HepG2 (cell line): ENCODE measurements at regions not wholly inside any gene's neighbourhood (a gene's known extent, or its start where the extent isn't known, plus 50 kb on each side); places are given as distances from the start of the nearest gene placed in this dataset.

ENCODE experiments used
- ATAC-seq: fragments of 200-7000 bp; cut with Tn5 transposase; 3 replicates; pipeline ENCODE4 v1.9.1; 2020; ENCODE audit warnings: mild to moderate bottlenecking, moderate library complexity
- BruUV-seq: library from RNA; stranded (reverse); fragments of 400-500 nt; replicated peaks from 2 replicates; lab custom pipeline; 2021; lab: Mats Ljungman, UMichigan
- CTCF ChIA-PET: fragments of 300-600 bp; formaldehyde crosslinking; extraction: SDS; loops from one replicate; lab custom pipeline; 2021; ENCODE audit warnings: low total read pairs, inconsistent platforms, low intra/inter-chr PET ratio; lab: Yijun Ruan, JAX
- POLR2A ChIA-PET: fragments of 350-600 bp; sonication (Branson Sonifier 250); formaldehyde crosslinking; loops from one replicate; lab custom pipeline; 2020; ENCODE audit warnings: antibody characterized with exemption, inconsistent platforms; lab: Yijun Ruan, JAX
- DNase-seq: peaks from one replicate; pipeline ENCODE4 v3.0.0-alpha.2; 2015; ENCODE audit warnings: low spot score
- FAIRE-seq: peaks from 3 replicates; lab custom pipeline; 2011; peaks lifted over from hg19 to GRCh38; lab: Jason Lieb, UNC
- H2AFZ ChIP-seq: one replicate; pipeline ENCODE4 v1.6.1; 2011; ENCODE audit warnings: low read length, inconsistent platforms
- H3K27ac ChIP-seq: fragments of 300-600 bp; 3 replicates; pipeline ENCODE4 v1.8.0; 2011; ENCODE audit warnings: mixed run types, mild to moderate bottlenecking, mixed read lengths, low read length, inconsistent platforms; ENCODE audit not compliant: insufficient read depth; ENCODE audit errors: extremely low read length
- H3K27me3 ChIP-seq, 2 experiments: fragments of 200-600 bp in 1 of 2; 2 replicates in 1 of 2; 3 replicates in 1 of 2; pipeline versions ENCODE4 v1.6.0 to v1.8.0; 2011; ENCODE audit warnings: low read length in 2 of 2, mild to moderate bottlenecking in 2 of 2, moderate library complexity in 2 of 2, inconsistent platforms in 1 of 2; ENCODE audit not compliant: insufficient read depth in 2 of 2, control insufficient read depth in 1 of 2
- H3K36me3 ChIP-seq, 2 experiments: fragments of 200-600 bp in 1 of 2; replicated peaks in 1 of 2; 2 replicates in 1 of 2; 3 replicates in 1 of 2; pipeline versions ENCODE4 v1.5.1 to v1.8.0; 2011; ENCODE audit warnings: low read length in 2 of 2, inconsistent platforms in 1 of 2; ENCODE audit not compliant: insufficient read depth in 2 of 2, control insufficient read depth in 1 of 2
- H3K4me1 ChIP-seq: 2 replicates; pipeline ENCODE4 v1.5.1; 2012; ENCODE audit warnings: low read length, inconsistent platforms; ENCODE audit not compliant: insufficient read depth
- H3K4me2 ChIP-seq: 2 replicates; pipeline ENCODE4 v1.6.0; 2011; ENCODE audit warnings: low read depth, low read length, inconsistent platforms
- H3K4me3 ChIP-seq, 3 experiments: fragments of 200-600 bp in 1 of 3; sonication (generic), shearing (Covaris generic) in 1 of 3; replicated peaks in 1 of 3; 2 replicates each; pipeline ENCODE4 v1.5.1; 2011 to 2016; ENCODE audit warnings: low read length in 3 of 3, inconsistent platforms in 2 of 3, low read depth in 2 of 3, mild to moderate bottlenecking in 2 of 3, control low read depth in 1 of 3, mixed read lengths in 1 of 3; ENCODE audit not compliant: insufficient read depth in 1 of 3
- H3K79me2 ChIP-seq: one replicate; pipeline ENCODE4 v1.6.1; 2011; ENCODE audit warnings: low read length, inconsistent platforms; ENCODE audit not compliant: insufficient read depth
- H3K9ac ChIP-seq: 2 replicates; pipeline ENCODE4 v1.6.0; 2011; ENCODE audit warnings: mild to moderate bottlenecking, low read depth, low read length, inconsistent platforms; ENCODE audit not compliant: insufficient read depth
- H3K9me3 ChIP-seq: 2 replicates; pipeline ENCODE4 v1.5.1; 2012; ENCODE audit warnings: mild to moderate bottlenecking, low read length
- H4K20me1 ChIP-seq: 2 replicates; pipeline ENCODE4 v1.6.0; 2011; ENCODE audit warnings: inconsistent platforms, mild to moderate bottlenecking, low read length, moderate library complexity; ENCODE audit not compliant: insufficient read depth
- HIC2 ChIP-seq: sonication (generic); formaldehyde crosslinking; IDR thresholded peaks from 2 replicates; pipeline ENCODE4 v1.9.0; 2022; ENCODE audit warnings: low read depth, missing genetic modification reagents
- POLR2A ChIP-seq, 2 experiments: IDR thresholded peaks; 2 replicates each; pipeline ENCODE4 v1.6.1; 2011; ENCODE audit warnings: low read depth in 2 of 2, low read length in 2 of 2, mild to moderate bottlenecking in 1 of 2, moderate library complexity in 1 of 2; ENCODE audit not compliant: insufficient read depth in 1 of 2
- SAP130 ChIP-seq: IDR thresholded peaks from 2 replicates; pipeline ENCODE4 v1.6.1; 2016; ENCODE audit warnings: low read depth
- SNAPC5 ChIP-seq: sonication (generic); formaldehyde crosslinking; IDR thresholded peaks from 2 replicates; pipeline ENCODE4 v1.8.1; 2023; ENCODE audit warnings: mild to moderate bottlenecking, missing genetic modification reagents, borderline replicate concordance
- TEAD2 ChIP-seq: sonication (generic); formaldehyde crosslinking; IDR thresholded peaks from 2 replicates; pipeline ENCODE4 v1.9.0; 2021; ENCODE audit warnings: missing genetic modification reagents
- ZNF101 ChIP-seq: sonication (generic); formaldehyde crosslinking; IDR thresholded peaks from 2 replicates; pipeline ENCODE4 v1.4.0; 2020; ENCODE audit warnings: mild to moderate bottlenecking, low read depth, missing genetic modification reagents, borderline replicate concordance
- ZNF124 ChIP-seq: sonication (generic); formaldehyde crosslinking; IDR thresholded peaks from 2 replicates; pipeline ENCODE4 v1.4.0; 2020; ENCODE audit warnings: missing genetic modification reagents
- ZNF318 ChIP-seq: sonication (generic); formaldehyde crosslinking; IDR thresholded peaks from 2 replicates; pipeline ENCODE4 v1.4.0; 2020; ENCODE audit warnings: mild to moderate bottlenecking, missing genetic modification reagents
- ZNF567 ChIP-seq: sonication (generic); formaldehyde crosslinking; IDR thresholded peaks from 2 replicates; pipeline ENCODE4 v1.8.1; 2023; ENCODE audit warnings: mild to moderate bottlenecking, missing genetic modification reagents, borderline replicate concordance
- WGBS: methylation state at CpG from one replicate; pipeline ENCODE4 v1.1.6; 2017; ENCODE audit warnings: low lambda C conversion rate; 5-methylcytosine and 5-hydroxymethylcytosine counted together
- in situ Hi-C: cut with HindIII; loops from 2 replicates; pipeline ENCODE4 v1.10.0; 2017; ENCODE audit warnings: low pct_unique_long_range_greater_than_20kb; ENCODE audit not compliant: extremely low pct_ligation_motif_present
- intact Hi-C: fragments of 100-400 bp; cut with micrococcal nuclease; formaldehyde crosslinking; loops from one replicate; pipeline ENCODE4 v1.10.0; 2022; ENCODE audit not compliant: unreplicated experiment

- no peaks in the 10 kb centered on the region for H4K20me1 ChIP-seq
- H3K4me3 ChIP-seq, result no peak overlapping the region
- H3K27ac ChIP-seq, result no peak overlapping the region
- DNase-seq (no peak), ATAC-seq (no peak)
- H3K36me3 ChIP-seq, result no peaks in the 10 kb centered on the region
- no peak overlapping the region for H2AFZ ChIP-seq
- no peak overlapping the region for H3K9ac ChIP-seq
- H3K27me3 ChIP-seq, result no peaks in the 10 kb centered on the region
- no peaks in the 10 kb centered on the region for H3K79me2 ChIP-seq
- no peak overlapping the region for H3K4me2 ChIP-seq
- intact Hi-C loops, result no loop called here
- no TSS peak for BruUV-seq
- H3K9me3 ChIP-seq, result peaks cover 79% of the 10 kb centered on the region
- TF ChIP-seq ZNF567 (CRISPR knock-in tag), result no peak
- TF ChIP-seq ZNF101 (CRISPR knock-in tag), result no peak
- no peak for TF ChIP-seq SNAPC5 (CRISPR knock-in tag)
- TF ChIP-seq TEAD2 (CRISPR knock-in tag), result no peak
- no peak for TF ChIP-seq ZNF318 (CRISPR knock-in tag)
- TF ChIP-seq SAP130 (CRISPR knock-in tag), result no peak
- TF ChIP-seq POLR2A (IDR thresholded peaks at IDR 0.05; ENCODE audit: insufficient read depth in 1 of 2, low read depth in 2 of 2, low read length in 2 of 2), result no peak
- no peak for TF ChIP-seq ZNF124 (CRISPR knock-in tag)
- TF ChIP-seq HIC2, result no peak
- TF ChIP-seq, all 625 proteins: peak for 0
- FAIRE-seq, result no peak
- POLR2A ChIA-PET, result no interaction called here
- H3K4me1 ChIP-seq, result no peaks in the 10 kb centered on the region
- in situ Hi-C loops, result no loop called here
- 76% methylated on average over 3 of the region's 3 CpGs for WGBS
- CTCF ChIA-PET, result no interaction called here
Observed at GRCh38 chr14:85425507-85425906, 104.4 kb upstream of the FLRT2 start.
